ENCODE measurements at regions not wholly inside any gene's neighbourhood (a gene's known extent, or its start where the extent isn't known, plus 50 kb on each side); places are given as distances from the start of the nearest gene placed in this dataset.

DNA sequence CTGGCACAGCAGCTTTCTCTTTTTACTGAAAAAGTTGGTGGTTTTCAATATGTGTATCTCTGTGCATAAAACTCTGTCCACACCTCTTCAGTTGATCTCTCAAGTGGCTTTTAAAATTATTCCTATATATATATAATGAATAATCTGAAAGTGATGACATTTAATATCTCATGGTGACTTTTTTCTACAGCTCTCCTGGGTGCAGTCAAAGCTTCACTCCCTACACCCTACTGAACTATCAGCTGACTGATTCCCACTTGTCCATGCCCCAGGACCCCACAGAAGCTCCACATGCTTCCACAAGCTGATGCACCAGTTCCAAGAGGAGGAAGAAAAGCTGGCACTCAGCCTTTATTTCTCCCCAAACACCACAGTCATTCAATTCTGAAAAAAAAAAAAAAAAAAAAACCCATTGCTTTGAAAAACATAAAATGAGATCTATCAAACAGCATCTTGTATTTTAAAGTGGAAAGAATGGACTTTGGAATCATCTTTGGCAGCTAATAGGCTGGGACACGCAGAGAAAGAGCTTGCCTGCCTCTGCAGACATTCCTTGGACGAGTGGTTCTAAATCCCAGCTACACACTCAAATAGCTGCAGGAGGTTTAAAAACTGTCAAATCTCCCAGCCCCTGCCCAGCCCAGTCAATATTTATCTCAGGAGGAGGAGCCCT, 75.3 kb upstream of the GDF10 start:
- Histone ChIP-seq H3K27ac (no peak overlapping the region), H3K27me3 (no peaks in the 10 kb centered on the region), H3K9me3 (no peaks in the 10 kb centered on the region), H3K4me3 (no peak overlapping the region), H3K36me3 (no peaks in the 10 kb centered on the region), H3K4me1 (no peaks in the 10 kb centered on the region)
- no peak for DNase-seq
- intact Hi-C loops (cut with DNase I; ENCODE audit: low total_unique reads): no loop called here
- TF ChIP-seq, protein P1, sequence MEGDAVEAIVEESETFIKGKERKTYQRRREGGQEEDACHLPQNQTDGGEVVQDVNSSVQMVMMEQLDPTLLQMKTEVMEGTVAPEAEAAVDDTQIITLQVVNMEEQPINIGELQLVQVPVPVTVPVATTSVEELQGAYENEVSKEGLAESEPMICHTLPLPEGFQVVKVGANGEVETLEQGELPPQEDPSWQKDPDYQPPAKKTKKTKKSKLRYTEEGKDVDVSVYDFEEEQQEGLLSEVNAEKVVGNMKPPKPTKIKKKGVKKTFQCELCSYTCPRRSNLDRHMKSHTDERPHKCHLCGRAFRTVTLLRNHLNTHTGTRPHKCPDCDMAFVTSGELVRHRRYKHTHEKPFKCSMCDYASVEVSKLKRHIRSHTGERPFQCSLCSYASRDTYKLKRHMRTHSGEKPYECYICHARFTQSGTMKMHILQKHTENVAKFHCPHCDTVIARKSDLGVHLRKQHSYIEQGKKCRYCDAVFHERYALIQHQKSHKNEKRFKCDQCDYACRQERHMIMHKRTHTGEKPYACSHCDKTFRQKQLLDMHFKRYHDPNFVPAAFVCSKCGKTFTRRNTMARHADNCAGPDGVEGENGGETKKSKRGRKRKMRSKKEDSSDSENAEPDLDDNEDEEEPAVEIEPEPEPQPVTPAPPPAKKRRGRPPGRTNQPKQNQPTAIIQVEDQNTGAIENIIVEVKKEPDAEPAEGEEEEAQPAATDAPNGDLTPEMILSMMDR (IDR thresholded peaks at IDR 0.05): no peak
- TF ChIP-seq POLR2A (IDR thresholded peaks at IDR 0.05): no peak

- Histone ChIP-seq H3K4me3 (no peak overlapping the region), H3K9me3 (no peaks in the 10 kb centered on the region), H3K36me3 (no peaks in the 10 kb centered on the region), H3K27ac (no peak overlapping the region), H3K4me1 (no peaks in the 10 kb centered on the region), H3K27me3 (no peaks in the 10 kb centered on the region)
- intact Hi-C loops (cut with DNase I; ENCODE audit: low total_unique reads): no loop called here
- TF ChIP-seq, protein P1 (IDR thresholded peaks at IDR 0.05): no peak
- no peak for TF ChIP-seq POLR2A (IDR thresholded peaks at IDR 0.05)
- no peak for DNase-seq
Measured at GRCh38 chr10:47225219-47225927, 74.6 kb upstream of the GDF10 start.

DNA sequence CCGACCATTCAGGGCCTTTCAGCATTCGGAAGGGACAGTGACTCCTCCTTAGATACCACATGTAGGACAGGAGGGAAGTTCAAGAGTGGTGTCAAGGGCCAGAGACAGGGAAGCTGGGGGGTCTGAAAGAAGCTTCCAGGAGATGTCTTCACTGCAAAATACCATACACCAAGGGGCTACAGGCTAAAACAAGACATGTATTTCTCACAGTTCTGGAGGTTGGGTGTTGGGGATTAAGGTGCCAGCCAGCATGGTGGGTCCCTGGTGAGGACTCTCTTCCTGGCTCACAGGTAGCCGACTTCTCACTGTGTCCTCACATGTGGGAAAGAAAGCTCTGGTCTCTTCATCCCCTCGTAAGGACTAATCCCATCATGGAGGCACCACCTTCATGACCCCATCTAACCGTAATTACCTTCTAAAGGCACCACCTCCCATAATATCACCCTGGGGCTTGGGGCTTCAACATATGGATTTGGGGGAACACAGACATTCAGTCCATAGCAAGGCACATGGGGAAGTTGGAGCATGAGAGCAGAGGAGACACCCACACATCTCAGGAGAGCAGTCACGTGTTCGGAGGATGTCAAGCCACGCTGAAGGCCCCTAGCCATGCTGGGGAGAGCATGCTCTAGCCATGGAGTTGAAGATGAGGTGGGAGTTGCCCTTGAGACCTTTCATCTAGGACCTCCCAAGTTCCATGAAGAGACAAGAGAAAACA, 73.9 kb upstream of the GDF10 start:
- Histone ChIP-seq H3K27ac (no peak overlapping the region), H3K4me3 (no peak overlapping the region), H3K27me3 (no peaks in the 10 kb centered on the region), H3K36me3 (no peaks in the 10 kb centered on the region), H3K4me1 (no peaks in the 10 kb centered on the region), H3K9me3 (no peaks in the 10 kb centered on the region)
- intact Hi-C loops (cut with DNase I; ENCODE audit: low total_unique reads): no loop called here
- TF ChIP-seq, protein P1 (IDR thresholded peaks at IDR 0.05): no peak
- no peak for TF ChIP-seq POLR2A (IDR thresholded peaks at IDR 0.05)
- DNase-seq: no peak

GRCh38 chr10:47230482-47230881, 69.5 kb upstream of the GDF10 start:
- Histone ChIP-seq H3K36me3 (no peaks in the 10 kb centered on the region), H3K4me3 (no peak overlapping the region), H3K27ac (no peak overlapping the region), H3K27me3 (no peaks in the 10 kb centered on the region), H3K4me1 (no peaks in the 10 kb centered on the region), H3K9me3 (no peaks in the 10 kb centered on the region)
- no peak for DNase-seq
- TF ChIP-seq, protein P1 (IDR thresholded peaks at IDR 0.05): no peak
- TF ChIP-seq POLR2A (IDR thresholded peaks at IDR 0.05): no peak
- intact Hi-C loops (cut with DNase I; ENCODE audit: low total_unique reads): no loop called here

DNA sequence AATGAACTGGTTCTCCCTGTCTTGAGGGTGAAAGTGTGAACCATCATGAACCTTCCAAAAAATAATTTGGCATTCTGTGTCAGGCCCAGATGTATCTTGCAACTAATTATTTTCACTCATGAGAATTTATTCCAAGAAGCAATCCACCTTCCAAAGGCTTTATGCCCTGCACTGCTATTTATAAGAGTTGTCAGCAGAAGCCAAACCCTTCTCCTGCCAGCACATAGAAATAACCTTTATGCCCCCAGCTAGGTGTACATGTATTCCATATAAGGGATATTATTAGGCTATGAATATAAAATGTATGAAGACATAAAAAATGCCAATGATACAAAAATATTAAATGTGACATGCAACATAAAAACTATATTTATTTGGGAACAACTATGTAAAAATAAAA, 69.0 kb upstream of the GDF10 start:
- no peak for DNase-seq
- intact Hi-C loops (cut with DNase I; ENCODE audit: low total_unique reads): no loop called here
- Histone ChIP-seq H3K27me3 (no peaks in the 10 kb centered on the region), H3K27ac (no peak overlapping the region), H3K4me3 (no peak overlapping the region), H3K9me3 (no peaks in the 10 kb centered on the region), H3K36me3 (no peaks in the 10 kb centered on the region), H3K4me1 (no peaks in the 10 kb centered on the region)
- TF ChIP-seq, protein P1 (IDR thresholded peaks at IDR 0.05): no peak
- no peak for TF ChIP-seq POLR2A (IDR thresholded peaks at IDR 0.05)
